ENCODE measurements at regions not wholly inside any gene's neighbourhood (a gene's known extent, or its start where the extent isn't known, plus 50 kb on each side); places are given as distances from the start of the nearest gene placed in this dataset.

GRCh38 chr20:48158014-48158413 is 372.7 kb upstream of the SULF2 start:
- no peak overlapping the region for H3K4me3 ChIP-seq (replicated peaks; ENCODE audit: insufficient read depth, low read length)
- no peak overlapping the region for H3K27ac ChIP-seq (replicated peaks)
- no peak for DNase-seq (ENCODE audit: low read depth in 1 of 2, low spot score in 1 of 2)
- TF ChIP-seq GABPA (IDR thresholded peaks at IDR 0.05; ENCODE audit: low read depth) = no peak
- no peak for TF ChIP-seq POLR2AphosphoS5 (IDR thresholded peaks at IDR 0.05; ENCODE audit: low read depth)
- TF ChIP-seq SPI1 (IDR thresholded peaks at IDR 0.05; ENCODE audit: borderline replicate concordance, low read depth) = no peak
- no peak for TF ChIP-seq REST (IDR thresholded peaks at IDR 0.05; ENCODE audit: insufficient replicate concordance, low read depth)
- TF ChIP-seq CTCF (IDR thresholded peaks at IDR 0.05; ENCODE audit: insufficient read depth, low read length) = no peak
- peaks cover 2% of the 10 kb centered on the region for H3K27me3 ChIP-seq (ENCODE audit: insufficient read depth, poor library complexity, severe bottlenecking)

- no peak overlapping the region for H3K4me3 ChIP-seq (replicated peaks; ENCODE audit: insufficient read depth, low read length)
- H3K27ac ChIP-seq (replicated peaks) = no peak overlapping the region
- peaks cover 2% of the 10 kb centered on the region for H3K27me3 ChIP-seq (ENCODE audit: insufficient read depth, poor library complexity, severe bottlenecking)
- no peak for DNase-seq (ENCODE audit: low read depth in 1 of 2, low spot score in 1 of 2)
- TF ChIP-seq GABPA (IDR thresholded peaks at IDR 0.05; ENCODE audit: low read depth) = no peak
- TF ChIP-seq CTCF (IDR thresholded peaks at IDR 0.05; ENCODE audit: insufficient read depth, low read length) = no peak
- no peak for TF ChIP-seq REST (IDR thresholded peaks at IDR 0.05; ENCODE audit: insufficient replicate concordance, low read depth)
- TF ChIP-seq POLR2AphosphoS5 (IDR thresholded peaks at IDR 0.05; ENCODE audit: low read depth) = no peak
- no peak for TF ChIP-seq SPI1 (IDR thresholded peaks at IDR 0.05; ENCODE audit: borderline replicate concordance, low read depth)
Observed at GRCh38 chr20:48156951-48157700, 371.8 kb upstream of the SULF2 start.

GRCh38 chr20:48156521-48156920 is 371.2 kb upstream of the SULF2 start:
- no peak overlapping the region for H3K4me3 ChIP-seq (replicated peaks; ENCODE audit: insufficient read depth, low read length)
- no peak overlapping the region for H3K27ac ChIP-seq (replicated peaks)
- TF ChIP-seq SPI1 (IDR thresholded peaks at IDR 0.05; ENCODE audit: borderline replicate concordance, low read depth) = no peak
- TF ChIP-seq CTCF (IDR thresholded peaks at IDR 0.05; ENCODE audit: insufficient read depth, low read length) = no peak
- TF ChIP-seq REST (IDR thresholded peaks at IDR 0.05; ENCODE audit: insufficient replicate concordance, low read depth) = no peak
- no peak for TF ChIP-seq GABPA (IDR thresholded peaks at IDR 0.05; ENCODE audit: low read depth)
- TF ChIP-seq POLR2AphosphoS5 (IDR thresholded peaks at IDR 0.05; ENCODE audit: low read depth) = no peak
- peaks cover 2% of the 10 kb centered on the region for H3K27me3 ChIP-seq (ENCODE audit: insufficient read depth, poor library complexity, severe bottlenecking)
- DNase-seq (ENCODE audit: low read depth in 1 of 2, low spot score in 1 of 2) = no peak
